Hematopoietic multipotent progenitor cell treated with erythropoietin and hydrocortisone succinate and interleukin-3 and kit ligand, for 6 days (in vitro differentiated cells): ENCODE measurements at regions not wholly inside any gene's neighbourhood (a gene's known extent, or its start where the extent isn't known, plus 50 kb on each side); places are given as distances from the start of the nearest gene placed in this dataset.
A peak's percentile ranks its signal among the peaks of the same experiment; 100 is the strongest.

Experiments used
- DNase-seq: peaks from one replicate; pipeline ENCODE4 v3.0.0-alpha.2; 2015

GRCh38 chr13:51518827-51519226 is 65.4 kb upstream of the WDFY2 start:
- no peak for DNase-seq

DNA sequence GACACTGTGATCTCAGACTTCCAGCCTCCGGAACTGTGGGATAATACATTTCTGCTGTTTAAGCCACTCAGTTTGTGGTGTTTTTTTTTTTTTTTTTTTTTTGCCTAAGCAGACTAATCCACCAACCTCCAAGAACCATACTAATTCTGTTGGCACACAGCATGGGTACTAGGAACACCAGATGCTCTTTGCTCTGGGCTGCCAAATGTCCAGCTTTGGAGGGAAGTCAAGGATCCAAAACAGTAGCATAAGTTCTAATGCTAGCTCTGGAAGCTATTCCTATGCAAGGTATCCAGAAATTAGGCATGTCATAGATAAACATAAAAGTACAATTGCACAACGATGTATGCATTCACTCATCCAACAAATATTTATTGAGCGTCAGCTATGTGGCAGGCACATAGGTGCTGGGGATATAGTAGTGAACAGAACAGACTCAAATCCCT is 64.5 kb upstream of the WDFY2 start:
- no peak for DNase-seq

- DNase-seq = no peak
Measured at GRCh38 chr13:51520524-51520923, 63.7 kb upstream of the WDFY2 start.

DNA sequence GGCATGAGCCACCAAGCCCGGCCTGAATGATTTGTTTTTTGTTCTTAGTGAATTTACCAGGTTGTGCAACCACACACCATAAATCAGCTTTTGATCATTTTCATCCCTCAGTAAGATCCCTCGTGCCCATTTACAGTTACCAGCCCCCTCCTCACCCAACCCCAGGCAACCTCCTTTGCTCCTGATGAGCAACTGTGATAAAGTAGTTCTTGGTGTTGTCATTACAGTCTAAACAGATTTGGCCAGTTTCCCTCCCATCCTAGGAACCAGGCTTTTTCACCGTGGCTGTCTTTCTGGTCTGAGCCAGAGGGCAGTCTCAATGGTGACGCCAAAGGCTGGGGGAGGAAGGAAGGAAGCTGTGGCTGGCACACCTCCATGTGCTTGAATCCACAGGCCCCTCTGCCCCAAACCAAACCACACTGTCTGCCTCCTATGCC is 61.2 kb upstream of the WDFY2 start:
- DNase-seq = peak; percentile 74

DNA sequence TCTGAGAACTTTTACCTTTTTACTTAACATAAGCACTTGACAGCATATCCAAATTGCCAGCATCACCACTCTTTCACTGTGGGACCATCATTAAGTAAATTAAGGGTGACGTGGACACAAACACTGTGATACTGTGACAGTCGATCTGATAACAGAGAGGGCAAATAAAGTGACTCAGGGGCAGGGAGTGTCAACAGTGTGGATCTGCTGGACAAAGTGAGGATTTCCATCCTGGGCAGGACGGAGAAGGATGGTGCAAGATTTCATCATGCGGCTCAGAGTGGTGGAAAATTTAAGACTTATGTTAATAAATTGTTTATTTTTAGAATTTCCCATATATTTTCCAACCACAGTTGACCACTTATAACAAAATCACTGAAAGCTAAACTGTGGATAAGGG is 60.0 kb upstream of the WDFY2 start:
- DNase-seq = no peak

GRCh38 chr13:51524829-51525566 is 59.3 kb upstream of the WDFY2 start:
- DNase-seq = no peak

DNA sequence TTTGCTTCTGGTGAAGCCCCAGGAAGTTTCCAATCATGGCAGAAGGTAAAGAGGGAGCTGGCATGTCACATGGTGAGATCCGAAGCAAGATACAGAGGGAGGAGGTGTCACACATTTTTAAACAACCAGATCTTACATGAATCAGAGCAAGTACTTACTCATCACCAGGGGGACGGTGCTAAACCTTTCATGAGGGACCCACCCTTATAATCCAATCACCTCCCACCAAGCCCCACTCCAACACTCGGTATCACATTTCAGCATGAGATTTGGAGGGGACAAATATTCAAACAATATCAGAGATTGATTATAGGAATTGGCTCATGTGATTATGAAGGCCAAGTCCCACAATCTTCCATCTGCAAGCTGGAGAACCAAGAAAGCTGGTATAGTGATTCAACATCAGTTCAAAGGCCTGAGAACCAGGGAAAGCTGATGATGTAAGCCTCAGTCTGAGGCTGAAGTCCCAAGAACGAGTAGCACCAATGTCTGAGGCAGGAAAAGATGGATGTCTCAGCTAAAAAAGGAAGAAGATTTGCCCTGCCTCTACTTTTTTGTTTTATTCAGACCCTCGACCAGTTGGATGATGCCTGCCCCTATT is 58.6 kb upstream of the WDFY2 start:
- DNase-seq = no peak

GRCh38 chr13:51526202-51526601 is 58.1 kb upstream of the WDFY2 start:
- no peak for DNase-seq

DNA sequence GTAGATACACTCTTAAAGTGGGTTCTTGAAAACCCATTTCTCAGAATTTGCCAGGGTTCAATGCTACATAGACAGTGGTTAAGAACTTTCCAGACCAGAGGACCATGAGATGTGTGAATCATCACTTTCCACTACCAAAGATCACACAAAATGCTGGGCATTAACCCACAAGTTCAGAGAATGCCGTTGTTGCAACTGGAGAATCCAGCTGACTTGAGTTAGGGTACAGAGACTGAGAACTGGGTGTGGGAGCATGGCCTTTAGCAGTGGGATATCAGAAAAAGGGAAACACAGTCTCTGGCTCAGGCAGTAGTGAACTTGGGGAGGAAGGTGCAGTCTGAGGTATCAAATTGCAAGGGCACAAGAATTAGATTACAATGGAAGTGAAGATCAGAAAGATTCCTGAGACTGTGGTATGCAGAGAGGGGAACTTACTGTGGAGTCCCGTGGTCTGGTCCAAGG is 51.5 kb upstream of the WDFY2 start:
- DNase-seq = no peak

- DNase-seq = peak; percentile 66
Measured at GRCh38 chr13:51534041-51534817, 50.0 kb upstream of the WDFY2 start.
